GM18520 (cell line): ENCODE measurements at regions not wholly inside any gene's neighbourhood (a gene's known extent, or its start where the extent isn't known, plus 50 kb on each side); places are given as distances from the start of the nearest gene placed in this dataset.

Source experiments
- ATAC-seq: cut with Tn5 transposase; IDR thresholded peaks from one replicate; pipeline ENCODE4 v1.9.1; 2021; ENCODE audit not compliant: unreplicated experiment

GRCh38 chr4:89371614-89372013, 64.0 kb upstream of the GPRIN3 start:
- ATAC-seq, result no peak

DNA sequence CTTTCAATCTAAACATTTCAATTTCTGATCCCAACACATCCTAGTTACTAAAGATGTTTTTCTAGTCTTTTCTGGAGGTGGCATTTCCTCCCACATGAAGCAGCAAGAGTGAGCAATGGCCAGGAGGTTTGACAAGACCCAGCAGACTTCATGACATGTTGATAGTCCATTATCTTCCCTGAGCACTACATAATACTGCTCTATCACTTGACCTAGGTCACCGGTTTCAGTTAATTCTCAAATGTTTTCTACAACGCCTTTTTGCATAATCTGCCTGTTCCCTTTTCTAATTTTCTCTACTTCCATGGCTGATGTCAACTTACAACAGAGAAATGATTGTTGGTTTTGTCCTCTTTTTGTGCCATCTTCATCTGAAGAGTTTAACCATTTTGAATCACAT, 62.0 kb upstream of the GPRIN3 start:
- no peak for ATAC-seq

- no peak for ATAC-seq
These were observed 61.3 kb upstream of the GPRIN3 start for GRCh38 chr4:89368861-89369260.

GRCh38 chr4:89365776-89366175, 58.2 kb upstream of the GPRIN3 start:
- no peak for ATAC-seq

GRCh38 chr4:89365375-89365774, 57.8 kb upstream of the GPRIN3 start:
- no peak for ATAC-seq

DNA sequence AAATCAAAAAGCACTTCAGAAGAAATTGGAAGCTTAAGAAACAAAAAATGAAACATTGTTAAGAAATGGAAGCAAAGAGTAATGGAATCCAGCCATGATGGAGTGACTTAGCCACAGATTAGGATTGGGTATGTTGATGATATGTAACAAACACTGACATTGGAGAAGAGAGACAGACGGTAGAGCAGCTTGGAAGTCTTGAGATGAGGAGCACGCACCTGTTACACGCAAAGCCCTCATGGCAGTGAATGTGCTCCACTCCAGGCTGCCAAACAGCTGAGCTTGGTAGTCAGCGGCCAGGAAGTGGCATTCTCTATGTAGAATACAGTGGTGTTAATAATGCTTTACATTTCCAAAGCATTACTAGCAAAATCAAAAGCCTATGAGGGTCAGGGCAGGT, 56.9 kb upstream of the GPRIN3 start:
- ATAC-seq, result no peak

- ATAC-seq, result no peak
These were observed 56.2 kb upstream of the GPRIN3 start for GRCh38 chr4:89363786-89364185.

GRCh38 chr4:89358935-89359638, 51.5 kb upstream of the GPRIN3 start:
- no peak for ATAC-seq

DNA sequence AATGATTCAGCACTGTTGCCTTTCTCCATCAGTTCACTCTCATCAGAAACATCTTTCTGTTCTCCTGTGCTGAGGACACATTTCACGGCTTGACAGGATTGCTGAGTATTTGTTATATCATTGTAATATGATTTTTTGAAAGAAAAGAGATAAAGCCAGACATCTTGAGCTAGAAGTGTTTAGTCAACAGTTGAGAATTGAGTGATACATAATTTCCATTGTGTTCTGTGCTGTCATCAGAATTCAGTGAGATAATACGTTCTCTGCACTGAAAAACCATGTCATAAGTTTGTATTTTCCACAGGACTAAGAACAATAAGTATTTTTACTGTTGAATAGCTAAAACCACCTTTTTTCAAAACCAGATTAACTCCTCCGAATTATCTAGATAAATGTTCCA, 50.2 kb upstream of the GPRIN3 start:
- no peak for ATAC-seq
